Liver (tissue), 3 donors: ENCODE measurements at regions not wholly inside any gene's neighbourhood (a gene's known extent, or its start where the extent isn't known, plus 50 kb on each side); places are given as distances from the start of the nearest gene placed in this dataset.

Experiments used
- FOXA1 ChIP-seq: IDR thresholded peaks from 2 replicates; pipeline ENCODE4 v1.6.1; 2016; ENCODE audit warnings: antibody characterized with exemption
- SP1 ChIP-seq: IDR thresholded peaks from 2 replicates; pipeline ENCODE4 v1.6.1; 2018; ENCODE audit warnings: antibody characterized with exemption, mild to moderate bottlenecking
- TF ChIP-seq, protein P1 (sequence below): fragments of 150-350 bp; IDR thresholded peaks from 2 replicates; pipeline ENCODE4 v1.5.1; 2017; ENCODE audit warnings: improper control_type of control experiment, low read depth, low read length; ENCODE audit not compliant: missing input control
- donor health status: healthy.
- donor health status: healthy.

GRCh38 chr5:39598661-39599248, 174.0 kb upstream of the DAB2 start:
- TF ChIP-seq, protein P1, sequence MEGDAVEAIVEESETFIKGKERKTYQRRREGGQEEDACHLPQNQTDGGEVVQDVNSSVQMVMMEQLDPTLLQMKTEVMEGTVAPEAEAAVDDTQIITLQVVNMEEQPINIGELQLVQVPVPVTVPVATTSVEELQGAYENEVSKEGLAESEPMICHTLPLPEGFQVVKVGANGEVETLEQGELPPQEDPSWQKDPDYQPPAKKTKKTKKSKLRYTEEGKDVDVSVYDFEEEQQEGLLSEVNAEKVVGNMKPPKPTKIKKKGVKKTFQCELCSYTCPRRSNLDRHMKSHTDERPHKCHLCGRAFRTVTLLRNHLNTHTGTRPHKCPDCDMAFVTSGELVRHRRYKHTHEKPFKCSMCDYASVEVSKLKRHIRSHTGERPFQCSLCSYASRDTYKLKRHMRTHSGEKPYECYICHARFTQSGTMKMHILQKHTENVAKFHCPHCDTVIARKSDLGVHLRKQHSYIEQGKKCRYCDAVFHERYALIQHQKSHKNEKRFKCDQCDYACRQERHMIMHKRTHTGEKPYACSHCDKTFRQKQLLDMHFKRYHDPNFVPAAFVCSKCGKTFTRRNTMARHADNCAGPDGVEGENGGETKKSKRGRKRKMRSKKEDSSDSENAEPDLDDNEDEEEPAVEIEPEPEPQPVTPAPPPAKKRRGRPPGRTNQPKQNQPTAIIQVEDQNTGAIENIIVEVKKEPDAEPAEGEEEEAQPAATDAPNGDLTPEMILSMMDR: no peak
- TF ChIP-seq FOXA1 (no peak), SP1 (no peak)
